ENCODE measurements at regions not wholly inside any gene's neighbourhood (a gene's known extent, or its start where the extent isn't known, plus 50 kb on each side); places are given as distances from the start of the nearest gene placed in this dataset.

- Histone ChIP-seq H3K4me1 (no peaks in the 10 kb centered on the region), H3K4me3 (no peak overlapping the region), H3K9me3 (no peaks in the 10 kb centered on the region), H3K27me3 (no peaks in the 10 kb centered on the region), H3K27ac (no peak overlapping the region), H3K36me3 (no peaks in the 10 kb centered on the region)
- ATAC-seq (ENCODE audit: low FRiP score in 2 of 2), result no peak
- WGBS, 2 donors, result 83 to 85% methylated on average over 8 of the region's 8 CpGs
- no peak for TF ChIP-seq POLR2A (IDR thresholded peaks at IDR 0.05)
- no peak for DNase-seq
These were observed 479.7 kb upstream of the TBX3 start for GRCh38 chr12:115163710-115164109.

GRCh38 chr12:115160271-115161128 is 476.5 kb upstream of the TBX3 start:
- no peak overlapping the region for H3K4me3 ChIP-seq
- no peaks in the 10 kb centered on the region for H3K36me3 ChIP-seq
- H3K9me3 ChIP-seq, result no peaks in the 10 kb centered on the region
- no peak for ATAC-seq (ENCODE audit: low FRiP score in 2 of 2)
- no peak for DNase-seq
- no peaks in the 10 kb centered on the region for H3K4me1 ChIP-seq
- 81 to 87% methylated on average over 6 of the region's 6 CpGs for WGBS, 2 donors
- H3K27ac ChIP-seq, result no peak overlapping the region
- TF ChIP-seq CTCF (IDR thresholded peaks at IDR 0.05), result no peak
- TF ChIP-seq POLR2AphosphoS5 (IDR thresholded peaks at IDR 0.05), result no peak
- TF ChIP-seq POLR2A (IDR thresholded peaks at IDR 0.05), result no peak
- TF ChIP-seq EP300 (IDR thresholded peaks at IDR 0.05), result no peak
- no peaks in the 10 kb centered on the region for H3K27me3 ChIP-seq

- WGBS, 2 donors, result 63 to 78% methylated on average over 5 of the region's 5 CpGs
These were observed 474.8 kb upstream of the TBX3 start for GRCh38 chr12:115158816-115159215.

GRCh38 chr12:115155665-115156645 is 472.0 kb upstream of the TBX3 start:
- WGBS, 2 donors, result 87 to 88% methylated on average over 7 of the region's 7 CpGs
- H3K4me3 ChIP-seq, result no peak overlapping the region
- no peak overlapping the region for H3K27ac ChIP-seq
- H3K27me3 ChIP-seq, result no peaks in the 10 kb centered on the region
- no peaks in the 10 kb centered on the region for H3K9me3 ChIP-seq
- TF ChIP-seq POLR2A (IDR thresholded peaks at IDR 0.05) (no peak), EP300 (IDR thresholded peaks at IDR 0.05) (no peak), CTCF (IDR thresholded peaks at IDR 0.05) (no peak), POLR2AphosphoS5 (IDR thresholded peaks at IDR 0.05) (no peak)
- no peaks in the 10 kb centered on the region for H3K4me1 ChIP-seq
- no peaks in the 10 kb centered on the region for H3K36me3 ChIP-seq
- no peak for ATAC-seq (ENCODE audit: low FRiP score in 2 of 2)
- DNase-seq, result no peak

More at GRCh38 chr12:115158816-115159215, 474.8 kb upstream of the TBX3 start:
- no peak overlapping the region for H3K4me3 ChIP-seq
- H3K27ac ChIP-seq, result no peak overlapping the region
- no peaks in the 10 kb centered on the region for H3K9me3 ChIP-seq
- TF ChIP-seq POLR2A (IDR thresholded peaks at IDR 0.05) (no peak), EP300 (IDR thresholded peaks at IDR 0.05) (no peak), CTCF (IDR thresholded peaks at IDR 0.05) (no peak), POLR2AphosphoS5 (IDR thresholded peaks at IDR 0.05) (no peak)
- DNase-seq (no peak), ATAC-seq (ENCODE audit: low FRiP score in 2 of 2) (no peak)
- no peaks in the 10 kb centered on the region for H3K4me1 ChIP-seq
- no peaks in the 10 kb centered on the region for H3K27me3 ChIP-seq
- H3K36me3 ChIP-seq, result no peaks in the 10 kb centered on the region

- no peaks in the 10 kb centered on the region for H3K36me3 ChIP-seq
- TF ChIP-seq POLR2AphosphoS5 (IDR thresholded peaks at IDR 0.05), result no peak
- no peak for TF ChIP-seq POLR2A (IDR thresholded peaks at IDR 0.05)
- TF ChIP-seq EP300 (IDR thresholded peaks at IDR 0.05), result no peak
- no peak for TF ChIP-seq CTCF (IDR thresholded peaks at IDR 0.05)
- 76% methylated on average over 7 of the region's 7 CpGs for WGBS, 2 donors
- no peaks in the 10 kb centered on the region for H3K4me1 ChIP-seq
- H3K9me3 ChIP-seq, result no peaks in the 10 kb centered on the region
- no peak overlapping the region for H3K4me3 ChIP-seq
- DNase-seq (no peak), ATAC-seq (ENCODE audit: low FRiP score in 2 of 2) (no peak)
- H3K27ac ChIP-seq, result no peak overlapping the region
- H3K27me3 ChIP-seq, result no peaks in the 10 kb centered on the region
These were observed 465.9 kb upstream of the TBX3 start for GRCh38 chr12:115149685-115150378.

All from upper lobe of left lung (tissue), 6 donors.